B cell (primary cell): ENCODE measurements at regions not wholly inside any gene's neighbourhood (a gene's known extent, or its start where the extent isn't known, plus 50 kb on each side); places are given as distances from the start of the nearest gene placed in this dataset.

Source experiments
- ATAC-seq: fragments of 200-7000 bp; cut with Tn5 transposase; one replicate; pipeline ENCODE4 v1.10.0; 2021; ENCODE audit warnings: low read depth, mild to moderate bottlenecking, moderate number of reproducible peaks, moderate library complexity
- CTCF ChIA-PET: fragments of 350-600 bp; sonication (Branson Sonifier 250); formaldehyde crosslinking; loops from one replicate; lab custom pipeline; 2021; ENCODE audit warnings: antibody characterized with exemption, inconsistent platforms; lab: Charles Lee
- POLR2A ChIA-PET: fragments of 350-600 bp; sonication (Branson Sonifier 250); formaldehyde crosslinking; loops from one replicate; lab custom pipeline; 2021; ENCODE audit warnings: antibody characterized with exemption; lab: Charles Lee
- DNase-seq: peaks from one replicate; pipeline ENCODE4 v3.0.0; 2013
- H2AFZ ChIP-seq: 2 replicates; pipeline ENCODE4 v1.6.1; 2012; ENCODE audit warnings: mild to moderate bottlenecking, low read depth, low read length; ENCODE audit not compliant: insufficient read depth, poor library complexity, severe bottlenecking
- H3K27ac ChIP-seq, 2 donors: 1 replicate in 1 of 2; 2 replicates in 1 of 2; pipeline ENCODE4 v1.5.1; 2012 to 2013; ENCODE audit warnings: low read length in 2 of 2, mild to moderate bottlenecking in 2 of 2, moderate library complexity in 1 of 2
- H3K27me3 ChIP-seq, 4 experiments: fragments of 200-600 bp in 1 of 4; sonication (generic) in 1 of 4; replicated peaks in 1 of 4; 1 replicate in 2 of 4; 2 replicates in 2 of 4; pipeline versions ENCODE4 v1.6.1 to v1.7.0; 2013 to 2016; ENCODE audit warnings: low read length in 3 of 4, mild to moderate bottlenecking in 2 of 4, mixed read lengths in 1 of 4, moderate library complexity in 1 of 4; ENCODE audit not compliant: insufficient read depth in 4 of 4, control insufficient read depth in 3 of 4; ENCODE audit errors: control extremely low read depth in 1 of 4
- H3K36me3 ChIP-seq, 2 experiments: replicated peaks in 1 of 2; 1 replicate in 1 of 2; 2 replicates in 1 of 2; pipeline versions ENCODE4 v1.6.1 to v1.7.1; 2013; ENCODE audit warnings: low read length in 1 of 2; ENCODE audit not compliant: insufficient read depth in 2 of 2, control insufficient read depth in 1 of 2; ENCODE audit errors: control extremely low read depth in 1 of 2, extremely low read depth in 1 of 2
- H3K4me1 ChIP-seq, 2 donors: fragments of 200-600 bp in 1 of 2; sonication (generic) in 1 of 2; 1 replicate in 1 of 2; 2 replicates in 1 of 2; pipeline versions ENCODE4 v1.5.1 to v1.6.1; 2013 to 2017; ENCODE audit warnings: low read length in 2 of 2; ENCODE audit not compliant: control insufficient read depth in 2 of 2, insufficient read depth in 2 of 2
- H3K4me2 ChIP-seq: replicated peaks from 2 replicates; pipeline ENCODE3; 2012; ENCODE audit warnings: mild to moderate bottlenecking, low read depth, low read length; ENCODE audit not compliant: poor library complexity, severe bottlenecking
- H3K4me3 ChIP-seq, 5 experiments: fragments of 200-600 bp in 1 of 5; sonication (generic) in 1 of 5; 1 replicate in 3 of 5; 2 replicates in 2 of 5; pipeline versions ENCODE4 v1.5.1 to v1.7.0; 2011 to 2016; ENCODE audit warnings: low read length in 4 of 5, mild to moderate bottlenecking in 4 of 5, low read depth in 2 of 5, control low read depth in 1 of 5, moderate library complexity in 1 of 5; ENCODE audit not compliant: insufficient read depth in 1 of 5; ENCODE audit errors: control extremely low read depth in 1 of 5, extremely low read depth in 1 of 5
- H3K79me2 ChIP-seq: fragments of 200-600 bp; sonication (generic); one replicate; pipeline ENCODE4 v1.6.0; 2016; ENCODE audit warnings: low read length; ENCODE audit not compliant: control insufficient read depth, insufficient read depth
- H3K9ac ChIP-seq: fragments of 200-600 bp; sonication (generic); 2 replicates; pipeline ENCODE4 v1.6.1; 2017; ENCODE audit warnings: mild to moderate bottlenecking, low read length, moderate library complexity
- H3K9me3 ChIP-seq, 3 donors: one replicate each; pipeline versions ENCODE4 v1.6.1 to v1.7.1; 2013; ENCODE audit warnings: low read length in 2 of 3; ENCODE audit not compliant: control insufficient read depth in 2 of 3, insufficient read depth in 1 of 3; ENCODE audit errors: control extremely low read depth in 1 of 3
- H4K20me1 ChIP-seq: 2 replicates; pipeline ENCODE4 v1.6.0; 2012; ENCODE audit warnings: mild to moderate bottlenecking, low read length; ENCODE audit not compliant: insufficient read depth, control insufficient read depth, poor library complexity, severe bottlenecking
- H3K27ac Mint-ChIP-seq: one replicate; pipeline ENCODE4 v1.8.0; 2021; ENCODE audit warnings: mixed read lengths
- H3K27me3 Mint-ChIP-seq: one replicate; pipeline ENCODE4 v1.8.0; 2021; ENCODE audit warnings: mixed read lengths
- H3K4me1 Mint-ChIP-seq: one replicate; pipeline ENCODE4 v1.8.0; 2021; ENCODE audit warnings: mixed read lengths
- H3K4me3 Mint-ChIP-seq: one replicate; pipeline ENCODE4 v1.8.0; 2021; ENCODE audit warnings: mixed read lengths
- H3K9me3 Mint-ChIP-seq: one replicate; pipeline ENCODE4 v1.8.0; 2022; ENCODE audit warnings: mixed read lengths; ENCODE audit not compliant: insufficient read depth
- CTCF ChIP-seq: fragments of 200-600 bp; IDR thresholded peaks from one replicate; pipeline ENCODE4 v1.8.0; 2022; ENCODE audit warnings: antibody characterized with exemption, mild to moderate bottlenecking
- EZH2 ChIP-seq: IDR thresholded peaks from 2 replicates; pipeline ENCODE4 v1.6.1; 2012; ENCODE audit warnings: borderline replicate concordance, low read depth, mild to moderate bottlenecking, moderate library complexity, low read length; ENCODE audit not compliant: insufficient read depth, poor library complexity, severe bottlenecking
- WGBS: methylation state at CpG from one replicate; pipeline ENCODE4 v1.1.5; 2013; ENCODE audit warnings: missing lambda C conversion rate; ENCODE audit not compliant: insufficient coverage; 5-methylcytosine and 5-hydroxymethylcytosine counted together
- intact Hi-C: fragments of 100-400 bp; cut with micrococcal nuclease; formaldehyde crosslinking; loops from one replicate; pipeline ENCODE4 v1.10.0; 2022

- Histone ChIP-seq H4K20me1 (no peaks in the 10 kb centered on the region), H3K4me1 (no peaks in the 10 kb centered on the region), H3K36me3 (no peaks in the 10 kb centered on the region), H3K4me2 (no peak overlapping the region), H3K9ac (no peak overlapping the region), H2AFZ (no peak overlapping the region), H3K79me2 (no peaks in the 10 kb centered on the region), H3K27me3 (no peaks in the 10 kb centered on the region), H3K4me3 (no peak overlapping the region), H3K9me3 (peaks cover 0 to 4% (median 4%) of the 10 kb centered on the region in 3 donors), H3K27ac (no peak overlapping the region)
- DNase-seq, result no peak
- Mint-ChIP-seq H3K4me1 (no peaks in the 10 kb centered on the region), H3K27me3 (no peaks in the 10 kb centered on the region), H3K9me3 (peaks cover 4% of the 10 kb centered on the region), H3K4me3 (no peak overlapping the region), H3K27ac (no peak overlapping the region)
- TF ChIP-seq EZH2 (no peak), CTCF (no peak)
- ATAC-seq, result no peak
- ChIA-PET POLR2A (no interaction called here), CTCF (no interaction called here)
- intact Hi-C loops, result no loop called here
- WGBS, result no CpG with 5 or more reads among the region's 5 CpGs
Measured at GRCh38 chr5:29378104-29378503, 1815.4 kb upstream of the CDH6 start.

- POLR2A ChIA-PET, result no interaction called here
- CTCF ChIA-PET, result no interaction called here
Measured at GRCh38 chr5:29370248-29370647, 1823.2 kb upstream of the CDH6 start.

More at GRCh38 chr5:29370248-29370647, 1823.2 kb upstream of the CDH6 start:
- TF ChIP-seq CTCF, result no peak
- TF ChIP-seq EZH2, result no peak
- Histone ChIP-seq H3K4me1 (no peaks in the 10 kb centered on the region), H3K36me3 (no peaks in the 10 kb centered on the region), H4K20me1 (no peaks in the 10 kb centered on the region), H3K4me3 (no peak overlapping the region), H3K4me2 (no peak overlapping the region), H3K9ac (no peak overlapping the region), H2AFZ (no peak overlapping the region), H3K27ac (no peak overlapping the region), H3K9me3 (no peaks in the 10 kb centered on the region), H3K27me3 (no peaks in the 10 kb centered on the region), H3K79me2 (no peaks in the 10 kb centered on the region)
- Mint-ChIP-seq H3K4me1 (no peaks in the 10 kb centered on the region), H3K9me3 (peaks cover 4% of the 10 kb centered on the region), H3K4me3 (no peak overlapping the region), H3K27ac (no peak overlapping the region), H3K27me3 (no peaks in the 10 kb centered on the region)
- WGBS, result 57% methylated on average over 1 of the region's 5 CpGs
- ATAC-seq (no peak), DNase-seq (no peak)
- intact Hi-C loops, result no loop called here
